Aorta (tissue), 5 donors: ENCODE measurements at regions not wholly inside any gene's neighbourhood (a gene's known extent, or its start where the extent isn't known, plus 50 kb on each side); places are given as distances from the start of the nearest gene placed in this dataset.

Experiments used
- ATAC-seq: fragments of 200-7000 bp; cut with Tn5 transposase; one replicate; pipeline ENCODE4 v1.9.1; 2022; ENCODE audit warnings: moderate library complexity; ENCODE audit not compliant: low FRiP score
- DNase-seq, 2 donors: peaks; one replicate each; pipeline ENCODE4 v3.0.0-alpha.2; 2020
- H3K27ac ChIP-seq, 2 donors: one replicate each; pipeline ENCODE4 v1.5.1; 2013; ENCODE audit warnings: low read length in 2 of 2, mild to moderate bottlenecking in 2 of 2, moderate library complexity in 2 of 2, control low read depth in 1 of 2, inconsistent platforms in 1 of 2, low read depth in 1 of 2
- H3K27me3 ChIP-seq, 2 donors: one replicate each; pipeline ENCODE4 v1.6.1; 2013; ENCODE audit warnings: control low read depth in 1 of 2, low read length in 1 of 2, mild to moderate bottlenecking in 1 of 2, moderate library complexity in 1 of 2; ENCODE audit not compliant: insufficient read depth in 2 of 2, control insufficient read depth in 1 of 2
- H3K36me3 ChIP-seq, 2 donors: one replicate each; pipeline ENCODE4 v1.6.1; 2013; ENCODE audit warnings: control low read depth in 1 of 2, low read length in 1 of 2, mild to moderate bottlenecking in 1 of 2; ENCODE audit not compliant: insufficient read depth in 2 of 2, control insufficient read depth in 1 of 2
- H3K4me1 ChIP-seq, 2 donors: one replicate each; pipeline ENCODE4 v1.6.1; 2013; ENCODE audit warnings: low read length in 2 of 2, control low read depth in 1 of 2, mild to moderate bottlenecking in 1 of 2, moderate library complexity in 1 of 2; ENCODE audit not compliant: insufficient read depth in 2 of 2, control insufficient read depth in 1 of 2
- H3K4me3 ChIP-seq, 2 donors: one replicate each; pipeline ENCODE4 v1.5.1; 2013; ENCODE audit warnings: low read length in 2 of 2, control low read depth in 1 of 2, mild to moderate bottlenecking in 1 of 2
- H3K9me3 ChIP-seq: one replicate; pipeline ENCODE4 v1.6.1; 2013; ENCODE audit warnings: mild to moderate bottlenecking, low read length; ENCODE audit not compliant: control insufficient read depth
- WGBS, 2 donors: extraction: QIAGEN DNeasy Blood & Tissue Kit; methylation state at CpG; one replicate each; pipeline ENCODE4 v1.1.7; 2013; 5-methylcytosine and 5-hydroxymethylcytosine counted together
- intact Hi-C, 2 donors: fragments of 100-400 bp; cut with DNase I; formaldehyde crosslinking; loops; one replicate each; pipeline versions ENCODE4 v1.14.2 to v1.15.0; 2022
- donor health status: healthy with polysubstance abuse.
- donor health status: Bipolar disorder and iron deficiency.
- donor health status: DM: no; HTN: no; CAD: no.
- donor health status: DM: no; HTN: no; CAD: no.
- donor health status: DM: yes; HTN: yes; CAD: no.

- H3K27ac ChIP-seq: no peak overlapping the region
Observed at GRCh38 chr4:119743644-119744043, 115.0 kb upstream of the PDE5A start.

GRCh38 chr4:119739796-119740195, 111.2 kb upstream of the PDE5A start:
- peaks cover 1 to 2% of the 10 kb centered on the region in 2 donors for H3K4me1 ChIP-seq

More at GRCh38 chr4:119743644-119744043, 115.0 kb upstream of the PDE5A start:
- intact Hi-C loops: no loop called here
- Histone ChIP-seq H3K4me3 (no peak overlapping the region), H3K9me3 (no peaks in the 10 kb centered on the region), H3K36me3 (no peaks in the 10 kb centered on the region), H3K27me3 (no peaks in the 10 kb centered on the region), H3K4me1 (peaks cover 0 to 2% of the 10 kb centered on the region in 2 donors)
- DNase-seq: no peak
- no peak for ATAC-seq
- 18% methylated on average over 2 of the region's 2 CpGs for WGBS, 2 donors

GRCh38 chr4:119738901-119739300, 110.3 kb upstream of the PDE5A start:
- 79 to 83% methylated on average over 2 of the region's 2 CpGs for WGBS, 2 donors
- ATAC-seq: no peak
- no peaks in the 10 kb centered on the region for H3K9me3 ChIP-seq
- H3K27ac ChIP-seq: peak overlapping the region in 1 of 2 donors; percentile 43
- peaks cover 1 to 2% of the 10 kb centered on the region in 2 donors for H3K4me1 ChIP-seq
- H3K36me3 ChIP-seq: no peaks in the 10 kb centered on the region
- intact Hi-C loops: loop anchor here (5.0 to 10.0 kb wide), 4 partner anchors 43 to 313 kb away; no protein-coding TSS in a partner anchor
- H3K27me3 ChIP-seq: no peaks in the 10 kb centered on the region
- no peak overlapping the region for H3K4me3 ChIP-seq
- no peak for DNase-seq

More at GRCh38 chr4:119739796-119740195, 111.2 kb upstream of the PDE5A start:
- H3K36me3 ChIP-seq: no peaks in the 10 kb centered on the region
- DNase-seq: no peak
- no peaks in the 10 kb centered on the region for H3K9me3 ChIP-seq
- H3K27ac ChIP-seq: no peak overlapping the region
- intact Hi-C loops: loop anchor here (5.0 to 10.0 kb wide), 4 partner anchors 43 to 313 kb away; no protein-coding TSS in a partner anchor
- no peak for ATAC-seq
- H3K4me3 ChIP-seq: no peak overlapping the region
- no peaks in the 10 kb centered on the region for H3K27me3 ChIP-seq
- WGBS, 2 donors: 17 to 23% methylated on average over 4 of the region's 4 CpGs

GRCh38 chr4:119736559-119736958, 108.0 kb upstream of the PDE5A start:
- no peak for ATAC-seq
- peaks cover 3 to 11% of the 10 kb centered on the region in 2 donors for H3K4me1 ChIP-seq
- DNase-seq: no peak
- WGBS, 2 donors: 17 to 19% methylated on average over 2 of the region's 2 CpGs
- no peaks in the 10 kb centered on the region for H3K9me3 ChIP-seq
- H3K36me3 ChIP-seq: no peaks in the 10 kb centered on the region
- intact Hi-C loops: loop anchor here (5.0 to 10.0 kb wide), 4 partner anchors 46 to 316 kb away; no protein-coding TSS in a partner anchor
- H3K4me3 ChIP-seq: no peak overlapping the region
- peak overlapping the region; percentile 8 to 36 for H3K27ac ChIP-seq
- no peaks in the 10 kb centered on the region for H3K27me3 ChIP-seq

- Histone ChIP-seq H3K36me3 (no peaks in the 10 kb centered on the region), H3K4me3 (no peak overlapping the region), H3K27me3 (no peaks in the 10 kb centered on the region), H3K27ac (peak overlapping the region; percentile 17 to 86), H3K4me1 (peaks cover 7 to 11% of the 10 kb centered on the region in 2 donors), H3K9me3 (no peaks in the 10 kb centered on the region)
- peak; percentile 61 for ATAC-seq
- intact Hi-C loops: loop anchor here (5.0 to 10.0 kb wide), 4 partner anchors 47 to 317 kb away; no protein-coding TSS in a partner anchor
- DNase-seq: no peak
- 5 to 9% methylated on average over 1 of the region's 1 CpG for WGBS, 2 donors
Observed at GRCh38 chr4:119735165-119735651, 106.6 kb upstream of the PDE5A start.

GRCh38 chr4:119733431-119733830, 104.8 kb upstream of the PDE5A start:
- H3K9me3 ChIP-seq: no peaks in the 10 kb centered on the region
- ATAC-seq: no peak
- no peaks in the 10 kb centered on the region for H3K36me3 ChIP-seq
- H3K4me3 ChIP-seq: no peak overlapping the region
- intact Hi-C loops: loop anchor here (5.0 to 10.0 kb wide), 4 partner anchors 99 to 319 kb away; no protein-coding TSS in a partner anchor
- H3K27me3 ChIP-seq: no peaks in the 10 kb centered on the region
- no peak for DNase-seq
- peaks cover 9 to 17% of the 10 kb centered on the region in 2 donors for H3K4me1 ChIP-seq
- WGBS, 2 donors: 94 to 100% methylated on average over 1 of the region's 1 CpG
- H3K27ac ChIP-seq: peak overlapping the region; percentile 68 to 70

GRCh38 chr4:119731778-119732177, 103.2 kb upstream of the PDE5A start:
- Histone ChIP-seq H3K4me1 (peaks cover 7 to 19% of the 10 kb centered on the region in 2 donors), H3K4me3 (no peak overlapping the region), H3K9me3 (no peaks in the 10 kb centered on the region), H3K36me3 (no peaks in the 10 kb centered on the region), H3K27ac (peak overlapping the region; percentile 4 to 81), H3K27me3 (no peaks in the 10 kb centered on the region)
- intact Hi-C loops: loop anchor here (5.0 to 10.0 kb wide), 4 partner anchors 101 to 321 kb away; no protein-coding TSS in a partner anchor
- no peak for DNase-seq
- 92% methylated on average over 5 of the region's 5 CpGs for whole genome bisulfite sequencing, 2 donors
- ATAC-seq: no peak

GRCh38 chr4:119731146-119731742, 102.6 kb upstream of the PDE5A start:
- no peak for ATAC-seq
- Histone ChIP-seq H3K27ac (peak overlapping the region; percentile 4 to 81), H3K36me3 (no peaks in the 10 kb centered on the region), H3K9me3 (no peaks in the 10 kb centered on the region), H3K4me3 (no peak overlapping the region), H3K27me3 (no peaks in the 10 kb centered on the region), H3K4me1 (peaks cover 7 to 19% of the 10 kb centered on the region in 2 donors)
- no peak for DNase-seq
- intact Hi-C loops: loop anchor here (5.0 to 10.0 kb wide), 4 partner anchors 101 to 321 kb away; no protein-coding TSS in a partner anchor
- WGBS, 2 donors: 46 to 66% methylated on average over 3 of the region's 3 CpGs

GRCh38 chr4:119730671-119730950, 102.0 kb upstream of the PDE5A start:
- intact Hi-C loops: loop anchor here (5.0 to 10.0 kb wide), 4 partner anchors 102 to 322 kb away; no protein-coding TSS in a partner anchor
- H3K4me1 ChIP-seq: peaks cover 7 to 19% of the 10 kb centered on the region in 2 donors

More at GRCh38 chr4:119730671-119730950, 102.0 kb upstream of the PDE5A start:
- whole genome bisulfite sequencing, 2 donors: 0 to 3% methylated on average over 1 of the region's 1 CpG
- no peaks in the 10 kb centered on the region for H3K36me3 ChIP-seq
- ATAC-seq (no peak), DNase-seq (no peak)
- H3K27me3 ChIP-seq: no peaks in the 10 kb centered on the region
- H3K27ac ChIP-seq: peak overlapping the region; percentile 98 to 99
- no peaks in the 10 kb centered on the region for H3K9me3 ChIP-seq
- H3K4me3 ChIP-seq: no peak overlapping the region
